Transverse colon (tissue), 4 donors: ENCODE measurements at regions not wholly inside any gene's neighbourhood (a gene's known extent, or its start where the extent isn't known, plus 50 kb on each side); places are given as distances from the start of the nearest gene placed in this dataset.

Source experiments
- DNase-seq: peaks from one replicate; pipeline ENCODE4 v3.0.0-alpha.2; 2019
- H3K27ac ChIP-seq, 4 donors: fragments of 200-600 bp; sonication (generic); 2 replicates each; pipeline ENCODE4 v1.5.1; 2016 to 2018; ENCODE audit warnings: inconsistent platforms in 4 of 4
- H3K27me3 ChIP-seq: fragments of 200-600 bp; sonication (generic); 2 replicates; pipeline ENCODE4 v1.5.1; 2017; ENCODE audit warnings: inconsistent platforms
- H3K36me3 ChIP-seq, 4 donors: fragments of 200-600 bp; sonication (generic); 2 replicates each; pipeline ENCODE4 v1.5.1; 2017 to 2019; ENCODE audit warnings: inconsistent platforms in 4 of 4
- H3K4me1 ChIP-seq, 4 donors: fragments of 200-600 bp; sonication (generic); 2 replicates each; pipeline ENCODE4 v1.5.1; 2017 to 2020; ENCODE audit warnings: inconsistent platforms in 4 of 4
- H3K4me3 ChIP-seq, 4 donors: fragments of 200-600 bp; sonication (generic); 1 replicate in 1 of 4; 2 replicates in 3 of 4; pipeline versions ENCODE4 v1.5.1 to v1.6.1; 2017 to 2019; ENCODE audit warnings: inconsistent platforms in 4 of 4
- H3K9me3 ChIP-seq, 2 donors: fragments of 200-600 bp; sonication (generic); 2 replicates each; pipeline ENCODE4 v1.5.1; 2017 to 2019; ENCODE audit warnings: inconsistent platforms in 2 of 2
- CTCF ChIP-seq, 5 experiments: fragments of 200-600 bp in 3 of 5; fragments of 450-650 bp in 2 of 5; sonication (generic) in 3 of 5; IDR thresholded peaks; 1 replicate in 2 of 5; 2 replicates in 3 of 5; pipeline ENCODE4 v1.5.1; 2016 to 2017; ENCODE audit warnings: antibody characterized with exemption in 5 of 5, inconsistent platforms in 3 of 5, mild to moderate bottlenecking in 2 of 5, moderate library complexity in 1 of 5
- EP300 ChIP-seq: sonication (generic); formaldehyde crosslinking; IDR thresholded peaks from one replicate; pipeline ENCODE4 v1.6.1; 2017; ENCODE audit warnings: antibody characterized with exemption, low read depth
- POLR2A ChIP-seq: fragments of 450-650 bp; IDR thresholded peaks from one replicate; pipeline ENCODE4 v1.6.1; 2016; ENCODE audit warnings: antibody characterized with exemption, mild to moderate bottlenecking, moderate library complexity
- POLR2AphosphoS5 ChIP-seq, 3 donors: sonication (generic); formaldehyde crosslinking; IDR thresholded peaks; one replicate each; pipeline ENCODE4 v1.6.1; 2016; ENCODE audit warnings: antibody characterized with exemption in 3 of 3
- WGBS, 2 donors: methylation state at CpG; one replicate each; pipeline ENCODE4 v1.1.5; 2018; ENCODE audit warnings: low coverage in 1 of 2; 5-methylcytosine and 5-hydroxymethylcytosine counted together
- in situ Hi-C, 4 donors: fragments of 200-750 bp; cut with MboI; loops; one replicate each; pipeline versions ENCODE4 v1.15.0 to v1.15.1; 2017; ENCODE audit warnings: low sequenced_read_pairs in 3 of 4, low pct_ligation_motif_present in 1 of 4, low pct_unique_long_range_greater_than_20kb in 1 of 4
- intact Hi-C: fragments of 100-400 bp; cut with DNase I; formaldehyde crosslinking; loops from one replicate; pipeline ENCODE4 v1.15.1; 2023; ENCODE audit warnings: low total_unique reads

GRCh38 chr7:46319841-46320240, 398.8 kb upstream of the IGFBP3 start:
- intact Hi-C loops (no loop called here), in situ Hi-C loops (no loop called here)
- WGBS, 2 donors: 71 to 76% methylated on average over 3 of the region's 3 CpGs
- Histone ChIP-seq H3K27ac (no peak overlapping the region), H3K4me1 (no peaks in the 10 kb centered on the region), H3K27me3 (no peaks in the 10 kb centered on the region), H3K9me3 (no peaks in the 10 kb centered on the region), H3K4me3 (no peak overlapping the region), H3K36me3 (no peaks in the 10 kb centered on the region)
- no peak for DNase-seq
- no peak for TF ChIP-seq POLR2A
- TF ChIP-seq CTCF (IDR thresholded peaks at IDR 0.05): no peak
- no peak for TF ChIP-seq POLR2AphosphoS5 (IDR thresholded peaks at IDR 0.05)
- TF ChIP-seq EP300: no peak

- Histone ChIP-seq H3K36me3 (no peaks in the 10 kb centered on the region), H3K4me3 (no peak overlapping the region), H3K27me3 (no peaks in the 10 kb centered on the region), H3K27ac (no peak overlapping the region), H3K9me3 (no peaks in the 10 kb centered on the region), H3K4me1 (no peaks in the 10 kb centered on the region)
- TF ChIP-seq EP300: no peak
- TF ChIP-seq POLR2A: no peak
- no peak for TF ChIP-seq CTCF (IDR thresholded peaks at IDR 0.05)
- no peak for TF ChIP-seq POLR2AphosphoS5 (IDR thresholded peaks at IDR 0.05)
- no peak for DNase-seq
- in situ Hi-C loops: no loop called here
- intact Hi-C loops: no loop called here
- 73% methylated on average over 3 of the region's 3 CpGs; no CpG with 5 or more reads in 1 of the 2 donors for WGBS, 2 donors
Observed at GRCh38 chr7:46318276-46318675, 397.2 kb upstream of the IGFBP3 start.

GRCh38 chr7:46317256-46317655, 396.2 kb upstream of the IGFBP3 start:
- 76 to 79% methylated on average over 4 to 6 of the region's 6 CpGs for WGBS, 2 donors
- DNase-seq: no peak
- Histone ChIP-seq H3K9me3 (no peaks in the 10 kb centered on the region), H3K4me1 (no peaks in the 10 kb centered on the region), H3K36me3 (no peaks in the 10 kb centered on the region), H3K4me3 (no peak overlapping the region), H3K27ac (no peak overlapping the region), H3K27me3 (no peaks in the 10 kb centered on the region)
- no peak for TF ChIP-seq CTCF (IDR thresholded peaks at IDR 0.05)
- no peak for TF ChIP-seq POLR2A
- TF ChIP-seq EP300: no peak
- TF ChIP-seq POLR2AphosphoS5 (IDR thresholded peaks at IDR 0.05): no peak
- in situ Hi-C loops: no loop called here
- intact Hi-C loops: no loop called here

GRCh38 chr7:46315891-46316290, 394.8 kb upstream of the IGFBP3 start:
- intact Hi-C loops (no loop called here), in situ Hi-C loops (no loop called here)
- no peak for TF ChIP-seq POLR2AphosphoS5 (IDR thresholded peaks at IDR 0.05)
- TF ChIP-seq CTCF (IDR thresholded peaks at IDR 0.05): no peak
- no peak for TF ChIP-seq POLR2A
- TF ChIP-seq EP300: no peak

More at GRCh38 chr7:46315891-46316290, 394.8 kb upstream of the IGFBP3 start:
- H3K4me1 ChIP-seq: no peaks in the 10 kb centered on the region
- H3K27ac ChIP-seq: no peak overlapping the region
- no peak overlapping the region for H3K4me3 ChIP-seq
- WGBS, 2 donors: 67 to 75% methylated on average over 2 to 5 of the region's 5 CpGs
- no peaks in the 10 kb centered on the region for H3K27me3 ChIP-seq
- no peaks in the 10 kb centered on the region for H3K9me3 ChIP-seq
- no peaks in the 10 kb centered on the region for H3K36me3 ChIP-seq
- no peak for DNase-seq
